Trophoblast cell (in vitro differentiated cells and primary cell): ENCODE measurements at regions not wholly inside any gene's neighbourhood (a gene's known extent, or its start where the extent isn't known, plus 50 kb on each side); places are given as distances from the start of the nearest gene placed in this dataset.

Experiments
- DNase-seq, 2 donors: peaks; one replicate each; pipeline ENCODE4 v3.0.0-alpha.2; 2016
- H2AFZ ChIP-seq: 2 replicates; pipeline ENCODE4 v1.6.1; 2013; ENCODE audit warnings: low read length, moderate library complexity, mild to moderate bottlenecking; ENCODE audit not compliant: insufficient read depth, poor library complexity
- H2AK5ac ChIP-seq: 2 replicates; pipeline ENCODE4 v1.6.1; 2013; ENCODE audit warnings: mild to moderate bottlenecking, low read length
- H2BK120ac ChIP-seq: 2 replicates; pipeline ENCODE4 v1.6.1; 2013; ENCODE audit warnings: low read length, mild to moderate bottlenecking, moderate library complexity; ENCODE audit not compliant: insufficient read depth, poor library complexity
- H2BK12ac ChIP-seq: 2 replicates; pipeline ENCODE4 v1.6.1; 2013; ENCODE audit warnings: mild to moderate bottlenecking, low read length, moderate library complexity
- H2BK5ac ChIP-seq: 2 replicates; pipeline ENCODE4 v1.6.1; 2013; ENCODE audit warnings: low read length, low read depth, moderate library complexity, mild to moderate bottlenecking; ENCODE audit not compliant: poor library complexity
- H3K14ac ChIP-seq: 2 replicates; pipeline ENCODE4 v1.6.1; 2013; ENCODE audit warnings: mild to moderate bottlenecking, low read length
- H3K18ac ChIP-seq: 2 replicates; pipeline ENCODE4 v1.6.1; 2013; ENCODE audit warnings: mild to moderate bottlenecking, low read length
- H3K23ac ChIP-seq: 2 replicates; pipeline ENCODE4 v1.6.1; 2013; ENCODE audit warnings: low read length
- H3K27ac ChIP-seq: 2 replicates; pipeline ENCODE4 v1.5.1; 2013; ENCODE audit warnings: low read depth, mild to moderate bottlenecking, inconsistent platforms, low read length, moderate library complexity
- H3K27me3 ChIP-seq: 2 replicates; pipeline ENCODE4 v1.6.1; 2013; ENCODE audit warnings: inconsistent platforms, mild to moderate bottlenecking, low read length, moderate library complexity; ENCODE audit not compliant: insufficient read depth
- H3K36me3 ChIP-seq, 2 experiments: 1 replicate in 1 of 2; 2 replicates in 1 of 2; pipeline ENCODE4 v1.6.1; 2013; ENCODE audit warnings: low read length in 2 of 2, mild to moderate bottlenecking in 2 of 2, moderate library complexity in 1 of 2; ENCODE audit not compliant: insufficient read depth in 2 of 2, control insufficient read depth in 1 of 2
- H3K4ac ChIP-seq: 2 replicates; pipeline ENCODE4 v1.6.1; 2013; ENCODE audit warnings: low read depth, mild to moderate bottlenecking, low read length, moderate library complexity
- H3K4me1 ChIP-seq, 2 experiments: 1 replicate in 1 of 2; 2 replicates in 1 of 2; pipeline ENCODE4 v1.6.1; 2013; ENCODE audit warnings: low read length in 2 of 2, mild to moderate bottlenecking in 2 of 2, moderate library complexity in 1 of 2; ENCODE audit not compliant: insufficient read depth in 2 of 2, control insufficient read depth in 1 of 2
- H3K4me2 ChIP-seq: 2 replicates; pipeline ENCODE4 v1.6.1; 2013; ENCODE audit warnings: inconsistent platforms, mild to moderate bottlenecking, low read length, moderate library complexity
- H3K4me3 ChIP-seq: 2 replicates; pipeline ENCODE4 v1.5.1; 2013; ENCODE audit warnings: mild to moderate bottlenecking, low read depth, low read length, inconsistent platforms
- H3K79me1 ChIP-seq: one replicate; pipeline ENCODE4 v1.6.1; 2013; ENCODE audit warnings: low read length
- H3K79me2 ChIP-seq: 2 replicates; pipeline ENCODE4 v1.6.1; 2013; ENCODE audit warnings: low read length, mild to moderate bottlenecking; ENCODE audit not compliant: control insufficient read depth, insufficient read depth, poor library complexity
- H3K9ac ChIP-seq: 2 replicates; pipeline ENCODE4 v1.6.1; 2013; ENCODE audit warnings: mild to moderate bottlenecking, low read length
- H3K9me3 ChIP-seq: 2 replicates; pipeline ENCODE4 v1.6.1; 2013; ENCODE audit warnings: low read depth, mild to moderate bottlenecking, control low read depth, inconsistent platforms, low read length; ENCODE audit not compliant: insufficient read depth
- H4K12ac ChIP-seq: 2 replicates; pipeline ENCODE4 v1.6.1; 2013; ENCODE audit warnings: low read depth, mild to moderate bottlenecking, low read length, moderate library complexity
- H4K8ac ChIP-seq: 2 replicates; pipeline ENCODE4 v1.6.1; 2013; ENCODE audit warnings: low read depth, mild to moderate bottlenecking, low read length, moderate library complexity
- H4K91ac ChIP-seq: one replicate; pipeline ENCODE4 v1.6.1; 2013; ENCODE audit warnings: low read depth, mild to moderate bottlenecking, low read length, moderate library complexity
- WGBS: extraction: QIAGEN DNeasy Blood & Tissue Kit; methylation state at CpG from one replicate; pipeline ENCODE4 v1.1.7; 2013; ENCODE audit warnings: missing lambda C conversion rate; ENCODE audit not compliant: insufficient read length, insufficient coverage; ENCODE audit errors: extremely low coverage; 5-methylcytosine and 5-hydroxymethylcytosine counted together

GRCh38 chr11:19656140-19656541, 56.5 kb upstream of the NAV2 start:
- Histone ChIP-seq H3K18ac (no peak overlapping the region), H3K9ac (no peak overlapping the region)
- WGBS: no CpG with 5 or more reads among the region's 4 CpGs

GRCh38 chr11:19652623-19653375, 59.8 kb upstream of the NAV2 start:
- Histone ChIP-seq H3K14ac (no peak overlapping the region), H3K4me3 (no peak overlapping the region), H3K4me2 (no peak overlapping the region), H3K9me3 (no peaks in the 10 kb centered on the region), H3K79me2 (no peaks in the 10 kb centered on the region), H4K91ac (no peak overlapping the region), H2BK12ac (no peak overlapping the region), H3K9ac (no peak overlapping the region), H2AK5ac (no peak overlapping the region), H3K4me1 (peaks cover 7% of the 10 kb centered on the region in 2 experiments), H3K4ac (no peak overlapping the region), H2BK5ac (no peak overlapping the region), H3K27ac (no peak overlapping the region), H3K27me3 (no peaks in the 10 kb centered on the region), H3K23ac (no peak overlapping the region), H2BK120ac (no peak overlapping the region), H3K36me3 (no peaks in the 10 kb centered on the region), H2AFZ (no peak overlapping the region), H3K18ac (no peak overlapping the region), H3K79me1 (peaks cover 2% of the 10 kb centered on the region), H4K12ac (no peak overlapping the region), H4K8ac (no peak overlapping the region)
- WGBS: no CpG with 5 or more reads among the region's 6 CpGs
- DNase-seq: no peak

More at GRCh38 chr11:19656140-19656541, 56.5 kb upstream of the NAV2 start:
- Histone ChIP-seq H3K79me2 (no peaks in the 10 kb centered on the region), H3K14ac (no peak overlapping the region), H3K4me1 (peaks cover 11 to 13% of the 10 kb centered on the region in 2 experiments), H2AK5ac (no peak overlapping the region), H3K27ac (peak overlapping the region; percentile 16), H2BK12ac (no peak overlapping the region), H2AFZ (no peak overlapping the region), H2BK120ac (no peak overlapping the region), H2BK5ac (peak overlapping the region; percentile 52), H4K91ac (peak overlapping the region; percentile 70), H4K8ac (no peak overlapping the region), H3K4ac (no peak overlapping the region), H3K4me2 (no peak overlapping the region), H3K23ac (no peak overlapping the region), H3K9me3 (no peaks in the 10 kb centered on the region), H3K36me3 (no peaks in the 10 kb centered on the region), H4K12ac (no peak overlapping the region), H3K4me3 (no peak overlapping the region), H3K27me3 (no peaks in the 10 kb centered on the region), H3K79me1 (peaks cover 8% of the 10 kb centered on the region)
- no peak for DNase-seq

DNA sequence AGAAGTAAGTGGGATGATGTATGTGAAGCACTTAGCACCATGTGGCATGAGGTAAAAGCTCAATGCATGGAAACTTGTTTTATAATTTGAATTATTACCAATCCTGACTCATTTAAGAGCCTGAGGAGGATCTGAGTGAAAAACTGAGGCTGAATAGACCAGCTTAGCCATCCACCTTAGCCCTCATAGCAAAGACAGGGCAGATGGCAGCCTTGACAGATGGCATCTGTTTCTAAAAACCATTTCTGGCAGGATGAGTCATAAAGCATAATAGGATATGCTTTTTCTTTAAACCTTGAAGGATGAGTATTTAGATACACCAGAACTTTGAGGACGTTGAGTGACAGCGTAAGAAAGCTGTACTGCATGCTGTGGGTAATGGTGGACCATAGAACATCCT, 61.0 kb upstream of the NAV2 start:
- no peak overlapping the region for H3K4me3 ChIP-seq
- no peak overlapping the region for H2BK120ac ChIP-seq
- no peaks in the 10 kb centered on the region for H3K79me2 ChIP-seq
- H4K8ac ChIP-seq: no peak overlapping the region
- H3K36me3 ChIP-seq: no peaks in the 10 kb centered on the region
- no peak overlapping the region for H3K4ac ChIP-seq
- H2BK5ac ChIP-seq: no peak overlapping the region
- no peak overlapping the region for H3K4me2 ChIP-seq
- H3K18ac ChIP-seq: no peak overlapping the region
- H2AK5ac ChIP-seq: no peak overlapping the region
- H3K9me3 ChIP-seq: no peaks in the 10 kb centered on the region
- no peaks in the 10 kb centered on the region for H3K27me3 ChIP-seq
- no peak overlapping the region for H4K12ac ChIP-seq
- no peak overlapping the region for H4K91ac ChIP-seq
- no peak for DNase-seq
- WGBS: no CpG with 5 or more reads among the region's 2 CpGs
- H3K79me1 ChIP-seq: peaks cover 2% of the 10 kb centered on the region
- peaks cover 7% of the 10 kb centered on the region in 2 experiments for H3K4me1 ChIP-seq
- H3K27ac ChIP-seq: no peak overlapping the region
- H3K23ac ChIP-seq: no peak overlapping the region
- H3K9ac ChIP-seq: no peak overlapping the region
- no peak overlapping the region for H3K14ac ChIP-seq
- H2BK12ac ChIP-seq: no peak overlapping the region
- no peak overlapping the region for H2AFZ ChIP-seq

DNA sequence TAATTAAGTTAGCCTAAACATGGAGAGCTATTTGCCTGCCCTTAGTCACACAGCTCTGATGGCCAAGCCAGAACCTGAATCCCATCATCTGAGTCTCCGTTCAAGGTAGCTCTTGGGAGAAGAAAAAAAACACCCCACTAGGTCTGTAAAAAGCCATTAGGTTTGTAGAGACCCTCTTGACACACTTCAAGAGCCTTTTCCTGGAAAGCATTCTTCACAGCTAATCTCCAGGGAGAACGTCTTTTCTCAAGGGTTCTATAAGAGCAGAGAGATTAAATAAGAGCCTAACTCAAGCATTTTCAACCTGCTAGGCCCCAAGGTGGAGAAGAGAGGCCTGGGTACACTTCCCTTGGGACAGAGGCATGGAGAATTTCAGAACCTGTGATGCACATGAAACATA, 61.6 kb upstream of the NAV2 start:
- WGBS: no CpG with 5 or more reads among the region's 2 CpGs
- H2BK5ac ChIP-seq: no peak overlapping the region
- no peak for DNase-seq

More for the DNA sequence above, 61.6 kb upstream of the NAV2 start:
- Histone ChIP-seq H3K27me3 (no peaks in the 10 kb centered on the region), H3K4me2 (no peak overlapping the region), H4K8ac (no peak overlapping the region), H2BK120ac (no peak overlapping the region), H2AK5ac (no peak overlapping the region), H3K18ac (no peak overlapping the region), H3K9ac (no peak overlapping the region), H3K4ac (no peak overlapping the region), H3K79me1 (no peaks in the 10 kb centered on the region), H4K12ac (no peak overlapping the region), H4K91ac (no peak overlapping the region), H3K36me3 (no peaks in the 10 kb centered on the region), H2AFZ (no peak overlapping the region), H3K9me3 (no peaks in the 10 kb centered on the region), H3K14ac (no peak overlapping the region), H3K27ac (no peak overlapping the region), H3K4me1 (peaks cover under 1 to 2% of the 10 kb centered on the region in 2 experiments), H3K79me2 (no peaks in the 10 kb centered on the region), H3K23ac (no peak overlapping the region), H3K4me3 (no peak overlapping the region), H2BK12ac (no peak overlapping the region)
